Smooth muscle cell (in vitro differentiated cells): ENCODE measurements at regions not wholly inside any gene's neighbourhood (a gene's known extent, or its start where the extent isn't known, plus 50 kb on each side); places are given as distances from the start of the nearest gene placed in this dataset.

Experiments used
- DNase-seq: peaks from one replicate; lab custom pipeline; 2025; ENCODE audit not compliant: unreplicated experiment; lab: John Stamatoyannopoulos, UW
- H2AFZ ChIP-seq: fragments of 200-600 bp; sonication (generic); 2 replicates; pipeline ENCODE4 v1.6.0; 2016; ENCODE audit warnings: antibody characterized with exemption, low read depth, mild to moderate bottlenecking
- H3F3A ChIP-seq: fragments of 200-600 bp; sonication (generic); 2 replicates; pipeline ENCODE4 v1.6.0; 2017; ENCODE audit warnings: antibody characterized with exemption, low read depth
- H3K27ac ChIP-seq: fragments of 200-600 bp; sonication (generic); 2 replicates; pipeline ENCODE4 v1.5.1; 2016; ENCODE audit warnings: low read depth, mild to moderate bottlenecking
- H3K27me3 ChIP-seq: fragments of 200-600 bp; sonication (generic); 2 replicates; pipeline ENCODE4 v1.6.1; 2016; ENCODE audit warnings: low read depth, mild to moderate bottlenecking
- H3K36me3 ChIP-seq: fragments of 200-600 bp; sonication (generic); 2 replicates; pipeline ENCODE4 v1.5.1; 2016; ENCODE audit warnings: low read depth
- H3K4me1 ChIP-seq: fragments of 200-600 bp; sonication (generic); 2 replicates; pipeline ENCODE4 v1.5.1; 2016; ENCODE audit warnings: low read depth
- H3K4me2 ChIP-seq: fragments of 200-600 bp; sonication (generic); 2 replicates; pipeline ENCODE4 v1.6.0; 2016; ENCODE audit warnings: mild to moderate bottlenecking
- H3K4me3 ChIP-seq: fragments of 200-600 bp; sonication (generic); 2 replicates; pipeline ENCODE4 v1.5.1; 2016; ENCODE audit warnings: mild to moderate bottlenecking
- H3K79me2 ChIP-seq: fragments of 200-600 bp; sonication (generic); 2 replicates; pipeline ENCODE4 v1.6.0; 2016; ENCODE audit warnings: low read depth, mild to moderate bottlenecking
- H3K9ac ChIP-seq: fragments of 200-600 bp; sonication (generic); 2 replicates; pipeline ENCODE4 v1.6.0; 2016; ENCODE audit warnings: low read depth
- H3K9me3 ChIP-seq: fragments of 200-600 bp; sonication (generic); replicated peaks from 2 replicates; pipeline ENCODE4 v1.5.1; 2016; ENCODE audit warnings: low read depth
- H4K20me1 ChIP-seq: fragments of 200-600 bp; sonication (generic); 2 replicates; pipeline ENCODE4 v1.6.0; 2016; ENCODE audit warnings: low read depth
- WGBS: methylation state at CpG from one replicate; pipeline ENCODE4 v1.1.7; 2016; ENCODE audit warnings: low lambda C conversion rate; 5-methylcytosine and 5-hydroxymethylcytosine counted together
- TF ChIP-seq, protein P1 (sequence below): fragments of 200-600 bp; sonication (generic); IDR thresholded peaks from 2 replicates; pipeline ENCODE4 v1.5.1; 2017; ENCODE audit warnings: borderline replicate concordance, mild to moderate bottlenecking, antibody characterized with exemption; ENCODE audit not compliant: insufficient read depth, poor library complexity, severe bottlenecking

GRCh38 chr5:105197531-105197930 lies 1634.9 kb upstream of the NUDT12 start:
- no peaks in the 10 kb centered on the region for H3K79me2 ChIP-seq
- no peaks in the 10 kb centered on the region for H3F3A ChIP-seq
- H3K27me3 ChIP-seq, result no peaks in the 10 kb centered on the region
- no peak for DNase-seq
- H3K27ac ChIP-seq, result no peak overlapping the region
- H3K4me1 ChIP-seq, result no peaks in the 10 kb centered on the region
- no peaks in the 10 kb centered on the region for H3K9me3 ChIP-seq
- TF ChIP-seq, protein P1, sequence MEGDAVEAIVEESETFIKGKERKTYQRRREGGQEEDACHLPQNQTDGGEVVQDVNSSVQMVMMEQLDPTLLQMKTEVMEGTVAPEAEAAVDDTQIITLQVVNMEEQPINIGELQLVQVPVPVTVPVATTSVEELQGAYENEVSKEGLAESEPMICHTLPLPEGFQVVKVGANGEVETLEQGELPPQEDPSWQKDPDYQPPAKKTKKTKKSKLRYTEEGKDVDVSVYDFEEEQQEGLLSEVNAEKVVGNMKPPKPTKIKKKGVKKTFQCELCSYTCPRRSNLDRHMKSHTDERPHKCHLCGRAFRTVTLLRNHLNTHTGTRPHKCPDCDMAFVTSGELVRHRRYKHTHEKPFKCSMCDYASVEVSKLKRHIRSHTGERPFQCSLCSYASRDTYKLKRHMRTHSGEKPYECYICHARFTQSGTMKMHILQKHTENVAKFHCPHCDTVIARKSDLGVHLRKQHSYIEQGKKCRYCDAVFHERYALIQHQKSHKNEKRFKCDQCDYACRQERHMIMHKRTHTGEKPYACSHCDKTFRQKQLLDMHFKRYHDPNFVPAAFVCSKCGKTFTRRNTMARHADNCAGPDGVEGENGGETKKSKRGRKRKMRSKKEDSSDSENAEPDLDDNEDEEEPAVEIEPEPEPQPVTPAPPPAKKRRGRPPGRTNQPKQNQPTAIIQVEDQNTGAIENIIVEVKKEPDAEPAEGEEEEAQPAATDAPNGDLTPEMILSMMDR, result no peak
- no peak overlapping the region for H3K4me3 ChIP-seq
- H3K36me3 ChIP-seq, result no peaks in the 10 kb centered on the region
- no peak overlapping the region for H3K9ac ChIP-seq
- WGBS, result 93% methylated on average over 3 of the region's 3 CpGs
- H2AFZ ChIP-seq, result no peak overlapping the region
- H4K20me1 ChIP-seq, result no peaks in the 10 kb centered on the region
- no peak overlapping the region for H3K4me2 ChIP-seq

GRCh38 chr5:105195765-105196164 lies 1633.2 kb upstream of the NUDT12 start:
- Histone ChIP-seq H3K4me2 (no peak overlapping the region), H3K27ac (no peak overlapping the region), H3K9ac (no peak overlapping the region), H3K4me3 (no peak overlapping the region), H4K20me1 (no peaks in the 10 kb centered on the region), H3K36me3 (no peaks in the 10 kb centered on the region), H3K4me1 (no peaks in the 10 kb centered on the region), H3F3A (no peaks in the 10 kb centered on the region), H2AFZ (no peak overlapping the region), H3K79me2 (no peaks in the 10 kb centered on the region), H3K27me3 (no peaks in the 10 kb centered on the region), H3K9me3 (no peaks in the 10 kb centered on the region)
- TF ChIP-seq, protein P1, result no peak
- no peak for DNase-seq

- DNase-seq, result no peak
- no peak overlapping the region for H3K27ac ChIP-seq
- no peak overlapping the region for H3K4me2 ChIP-seq
- TF ChIP-seq, protein P1, result no peak
- H3K4me1 ChIP-seq, result no peaks in the 10 kb centered on the region
- no peaks in the 10 kb centered on the region for H3K27me3 ChIP-seq
- no peaks in the 10 kb centered on the region for H3K36me3 ChIP-seq
- no peaks in the 10 kb centered on the region for H4K20me1 ChIP-seq
- H3K9me3 ChIP-seq, result no peaks in the 10 kb centered on the region
- WGBS, result 87% methylated on average over 2 of the region's 2 CpGs
- H3K9ac ChIP-seq, result no peak overlapping the region
- H2AFZ ChIP-seq, result no peak overlapping the region
- no peaks in the 10 kb centered on the region for H3F3A ChIP-seq
- H3K4me3 ChIP-seq, result no peak overlapping the region
- no peaks in the 10 kb centered on the region for H3K79me2 ChIP-seq
Measured at GRCh38 chr5:105172918-105173317, 1610.3 kb upstream of the NUDT12 start.

- Histone ChIP-seq H3K4me1 (no peaks in the 10 kb centered on the region), H3K9me3 (no peaks in the 10 kb centered on the region), H3K4me2 (no peak overlapping the region), H3K9ac (no peak overlapping the region), H2AFZ (no peak overlapping the region), H3K27me3 (no peaks in the 10 kb centered on the region), H3K36me3 (no peaks in the 10 kb centered on the region), H3F3A (no peaks in the 10 kb centered on the region), H3K27ac (no peak overlapping the region), H3K79me2 (no peaks in the 10 kb centered on the region), H4K20me1 (no peaks in the 10 kb centered on the region), H3K4me3 (no peak overlapping the region)
- WGBS, result 73% methylated on average over 1 of the region's 1 CpG
- no peak for DNase-seq
- TF ChIP-seq, protein P1, result no peak
Measured at GRCh38 chr5:105168806-105169205, 1606.2 kb upstream of the NUDT12 start.
